GM12891 (cell line): ENCODE measurements at regions not wholly inside any gene's neighbourhood (a gene's known extent, or its start where the extent isn't known, plus 50 kb on each side); places are given as distances from the start of the nearest gene placed in this dataset.

Experiments used
- PAX5 ChIP-seq: IDR thresholded peaks from 2 replicates; pipeline ENCODE4 v1.6.1; 2011; ENCODE audit warnings: low read length, moderate library complexity, mild to moderate bottlenecking; ENCODE audit not compliant: insufficient read depth, severe bottlenecking
- POLR2A ChIP-seq: IDR thresholded peaks from 2 replicates; pipeline ENCODE4 v1.6.1; 2011; ENCODE audit warnings: low read depth, low read length, control low read depth
- POLR2AphosphoS5 ChIP-seq: IDR thresholded peaks from 2 replicates; pipeline ENCODE4 v1.6.1; 2011; ENCODE audit warnings: low read depth, low read length, control low read depth
- POU2F2 ChIP-seq: IDR thresholded peaks from 2 replicates; pipeline ENCODE4 v1.6.1; 2011; ENCODE audit warnings: low read depth, mild to moderate bottlenecking, control low read depth, low read length, moderate library complexity
- TAF1 ChIP-seq: IDR thresholded peaks from 2 replicates; pipeline ENCODE4 v1.6.1; 2011; ENCODE audit warnings: low read depth, low read length, control low read depth

DNA sequence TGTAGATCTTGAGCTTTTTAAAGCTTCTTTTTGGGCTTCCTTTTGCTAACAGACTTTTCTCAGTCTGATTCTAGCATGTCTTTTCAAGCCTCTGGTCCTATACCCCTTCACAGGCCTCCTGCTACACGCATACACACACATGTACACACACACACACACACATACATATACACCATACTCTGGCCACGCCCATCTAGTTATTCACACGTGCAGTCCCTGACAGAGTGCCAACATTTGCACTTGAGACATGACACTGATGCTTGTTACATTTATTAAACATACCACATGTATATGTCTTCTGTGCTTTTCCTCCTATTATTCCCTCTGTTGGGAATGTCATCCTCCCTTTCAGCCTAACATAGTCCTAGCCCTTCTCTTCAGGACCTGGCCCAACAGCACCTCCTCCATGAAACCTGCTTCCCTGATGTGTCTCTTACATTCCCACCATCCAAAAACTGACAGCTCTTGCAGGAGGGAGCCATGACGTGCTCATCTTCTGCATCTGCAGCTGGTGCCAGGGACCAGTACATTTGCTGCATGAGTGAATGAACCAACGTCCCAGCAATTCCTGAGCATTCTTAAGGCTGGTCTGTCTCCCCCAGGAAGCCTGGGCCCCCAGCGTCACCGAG lies 222.1 kb downstream of the ARHGAP12 start:
- TF ChIP-seq POLR2AphosphoS5 (no peak), POLR2A (no peak), TAF1 (no peak), PAX5 (no peak), POU2F2 (no peak)
